HPDE6-E6E7 (cell line): ENCODE measurements at regions not wholly inside any gene's neighbourhood (a gene's known extent, or its start where the extent isn't known, plus 50 kb on each side); places are given as distances from the start of the nearest gene placed in this dataset.

ENCODE experiments used
- DNase-seq: peaks from one replicate; pipeline ENCODE4 v3.0.0; 2011; ENCODE audit warnings: missing footprints; ENCODE audit errors: extremely low spot score

DNA sequence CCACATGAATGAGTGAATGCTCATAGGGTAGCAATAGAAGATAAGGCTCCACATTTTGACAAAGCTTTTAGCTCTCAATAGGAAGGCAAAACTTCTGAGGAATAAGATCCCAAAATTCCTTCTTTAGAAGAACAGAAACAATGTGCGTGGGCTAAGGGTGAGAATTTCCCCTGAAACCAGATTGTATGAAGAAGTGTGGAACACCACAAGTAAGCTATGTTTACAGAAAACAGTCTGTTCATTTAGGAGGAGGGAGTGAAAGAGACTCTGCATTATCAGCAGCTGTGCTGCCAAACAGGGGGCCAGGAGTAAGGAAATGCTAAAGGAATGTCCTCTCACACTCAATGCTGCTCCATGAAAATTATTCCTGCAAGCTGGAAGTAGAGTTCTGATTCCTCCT, 851.6 kb downstream of the CENPC start:
- DNase-seq: no peak

DNA sequence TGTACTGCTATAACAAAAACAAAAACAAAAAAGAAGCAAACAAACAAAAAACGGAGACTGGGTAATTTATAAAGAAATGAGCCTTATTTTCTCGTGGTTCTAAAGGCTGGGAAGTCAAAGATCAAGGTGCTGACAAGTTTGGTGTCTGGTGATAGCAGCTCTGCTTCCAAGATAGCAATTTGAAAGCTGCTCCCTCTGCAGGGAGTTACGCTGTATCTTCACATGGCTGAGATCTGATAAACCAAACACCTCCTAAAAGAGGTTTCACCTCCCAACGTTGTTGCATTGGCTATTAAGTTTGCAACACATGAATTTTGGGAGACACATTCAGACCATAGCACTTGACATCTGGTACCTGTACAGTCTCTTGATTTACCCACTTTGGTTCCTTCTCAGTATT, 854.2 kb downstream of the CENPC start:
- DNase-seq: no peak

DNA sequence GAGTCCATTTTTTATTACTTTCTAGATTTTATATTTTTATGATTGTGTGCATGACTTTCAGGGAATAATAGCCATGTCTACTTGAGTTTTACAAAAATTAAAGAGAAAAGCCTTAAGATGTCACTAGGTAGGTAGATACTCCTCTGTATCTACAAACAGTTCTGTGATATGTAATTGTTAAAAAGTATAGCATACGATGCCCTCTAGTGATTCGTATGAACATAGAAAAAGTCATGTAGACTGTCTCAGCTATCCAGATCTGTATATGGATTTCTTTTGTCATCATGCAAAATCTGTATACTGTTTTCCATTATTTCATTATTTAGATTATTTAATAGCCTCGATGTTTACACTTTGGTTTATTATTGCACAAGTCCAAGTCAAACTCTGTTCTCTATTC, 856.6 kb downstream of the CENPC start:
- DNase-seq: peak; percentile 5

DNA sequence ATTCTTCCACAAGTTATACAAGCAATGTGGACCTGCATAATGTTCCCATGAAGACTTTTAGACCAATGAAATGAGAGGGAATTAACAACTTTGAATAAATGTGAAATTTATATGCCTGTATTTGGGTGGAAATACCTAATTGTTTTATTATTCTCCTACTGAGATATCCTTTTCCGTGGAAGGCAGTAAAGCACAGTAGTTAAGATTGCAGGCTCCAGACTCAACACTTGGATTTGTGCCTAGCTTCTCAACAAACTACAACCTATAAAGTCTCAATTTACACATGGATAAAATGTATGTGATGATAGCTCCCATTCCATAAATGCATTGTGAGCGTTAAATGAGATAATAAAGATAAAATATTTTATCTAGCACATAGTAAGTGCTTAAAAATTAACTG, 857.8 kb downstream of the CENPC start:
- DNase-seq: no peak

DNA sequence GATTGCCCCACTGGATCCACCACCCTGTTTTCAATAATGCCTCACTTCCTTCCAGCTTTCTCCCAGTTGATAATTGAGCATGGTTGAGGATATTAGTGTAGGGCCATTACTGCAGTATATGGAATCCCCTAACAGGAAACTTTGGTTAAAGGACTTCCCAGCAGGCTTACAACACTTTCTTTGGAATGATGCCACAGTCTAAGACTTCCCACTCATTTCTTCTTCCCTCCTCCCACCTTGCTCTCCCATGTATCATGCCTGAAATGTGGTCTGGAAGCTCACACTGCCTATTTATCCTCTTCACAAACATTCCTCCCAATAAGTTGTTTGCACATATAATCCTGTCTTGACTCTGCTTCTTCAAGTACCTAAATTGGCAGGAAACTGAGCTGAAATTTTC, 863.3 kb downstream of the CENPC start:
- DNase-seq: no peak

DNA sequence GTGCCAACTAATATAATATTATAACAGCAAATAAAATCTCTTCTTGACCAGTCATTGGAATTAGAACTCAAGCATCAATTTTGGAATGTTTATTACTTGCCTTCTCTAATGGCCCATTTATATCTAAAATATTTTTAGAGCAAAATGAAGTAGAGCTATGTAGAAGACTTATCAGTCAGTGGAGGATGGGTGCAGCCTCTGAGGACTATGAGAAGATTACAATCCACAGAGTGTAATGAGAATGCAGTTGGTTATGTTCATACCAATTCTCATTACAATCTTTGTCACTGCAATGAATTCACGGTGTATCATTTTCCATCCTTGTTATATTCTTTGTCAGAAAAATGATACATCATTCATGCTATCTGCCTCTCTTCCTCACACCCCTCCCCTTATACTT, 878.1 kb downstream of the CENPC start:
- no peak for DNase-seq

DNA sequence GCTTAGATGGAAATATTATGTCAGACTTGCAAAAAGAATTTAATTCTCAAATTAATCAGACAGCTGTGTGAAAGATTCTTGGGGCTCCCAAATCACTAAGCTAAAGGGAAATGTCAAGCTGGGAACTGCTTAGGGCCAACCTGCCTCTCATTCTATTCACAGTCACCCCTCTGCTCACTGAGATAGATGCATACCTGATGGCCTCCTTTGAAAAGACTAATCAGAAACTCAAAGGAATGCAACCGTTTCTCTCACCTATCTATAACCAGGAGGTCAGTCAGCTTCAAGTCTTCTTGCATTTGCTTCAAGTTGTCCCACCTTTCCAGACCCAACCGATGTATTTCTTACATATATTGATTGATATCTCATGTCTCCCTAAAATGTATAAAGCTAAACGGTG, 882.7 kb downstream of the CENPC start:
- no peak for DNase-seq

DNA sequence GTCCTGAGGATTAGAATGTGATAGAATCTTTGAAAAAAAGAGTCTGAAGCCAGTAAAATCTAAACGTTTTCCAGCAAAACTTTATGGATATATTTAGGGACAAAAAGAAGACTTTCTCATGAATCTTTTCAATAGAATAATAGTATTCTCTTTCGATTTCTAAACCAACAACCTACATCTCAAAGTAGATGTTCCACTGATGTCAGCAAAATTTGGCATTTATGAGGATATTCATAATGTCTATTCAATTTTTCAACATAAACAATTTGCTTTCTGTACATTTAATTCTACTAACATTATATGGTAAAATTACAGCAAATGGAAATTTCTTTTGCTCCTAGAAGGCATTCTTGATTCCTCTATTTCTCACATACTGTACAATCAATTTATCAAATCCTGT, 886.5 kb downstream of the CENPC start:
- no peak for DNase-seq

DNA sequence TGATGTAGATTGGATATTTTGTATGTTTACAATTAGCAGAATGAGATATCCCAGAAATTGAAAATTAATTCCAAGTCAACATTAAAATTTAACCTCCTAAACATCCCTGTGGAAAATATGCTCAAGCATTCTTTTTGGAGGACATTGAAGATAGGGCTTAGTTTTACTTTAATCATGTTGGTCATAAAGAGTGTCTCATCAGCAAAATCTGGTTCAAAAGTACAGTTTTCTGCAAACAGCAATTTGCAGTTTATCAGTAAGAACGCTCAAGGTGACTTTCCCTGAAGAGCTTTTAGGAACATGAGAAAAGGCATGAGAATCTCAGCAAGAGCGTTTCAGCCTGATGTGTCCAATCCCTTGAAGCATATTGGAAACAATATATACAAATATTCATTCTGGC, 889.8 kb downstream of the CENPC start:
- DNase-seq: no peak

DNA sequence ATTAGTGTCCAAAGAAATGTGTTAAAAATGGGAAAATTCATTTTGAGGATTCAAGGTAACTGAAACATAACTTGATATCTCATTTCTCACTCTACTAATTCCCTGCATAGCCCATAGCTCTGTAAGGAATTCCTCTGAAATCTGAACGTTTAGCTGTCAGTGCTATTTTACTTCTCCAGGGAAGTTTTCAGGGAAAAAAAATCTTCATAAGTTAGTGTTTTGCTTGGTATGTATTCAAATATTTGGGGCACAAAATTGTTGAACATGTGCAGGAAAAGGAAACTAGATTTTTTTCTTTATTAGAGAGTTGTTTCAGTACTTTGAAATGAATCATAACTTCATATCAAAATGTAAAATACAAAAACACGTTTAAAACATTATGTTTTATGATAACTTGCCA, 891.4 kb downstream of the CENPC start:
- no peak for DNase-seq

DNA sequence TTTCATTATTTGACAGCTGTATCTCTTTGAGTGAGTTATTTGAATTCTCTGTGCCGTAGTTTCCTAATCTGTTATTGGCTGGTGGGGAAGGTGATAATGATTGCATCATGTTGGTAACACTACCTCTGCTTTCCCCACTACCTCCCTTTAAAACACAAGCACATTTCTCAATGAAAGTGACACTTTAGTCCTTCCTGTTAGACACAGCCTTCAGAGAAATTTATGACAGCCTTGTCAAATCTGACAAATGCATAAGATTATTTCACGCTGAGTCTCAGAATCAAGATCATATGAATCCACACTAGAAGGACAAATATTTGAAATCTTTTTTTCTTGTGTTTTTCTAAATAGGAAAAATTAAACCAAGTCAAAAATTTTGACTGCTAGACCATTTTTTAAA, 896.1 kb downstream of the CENPC start:
- DNase-seq: no peak

DNA sequence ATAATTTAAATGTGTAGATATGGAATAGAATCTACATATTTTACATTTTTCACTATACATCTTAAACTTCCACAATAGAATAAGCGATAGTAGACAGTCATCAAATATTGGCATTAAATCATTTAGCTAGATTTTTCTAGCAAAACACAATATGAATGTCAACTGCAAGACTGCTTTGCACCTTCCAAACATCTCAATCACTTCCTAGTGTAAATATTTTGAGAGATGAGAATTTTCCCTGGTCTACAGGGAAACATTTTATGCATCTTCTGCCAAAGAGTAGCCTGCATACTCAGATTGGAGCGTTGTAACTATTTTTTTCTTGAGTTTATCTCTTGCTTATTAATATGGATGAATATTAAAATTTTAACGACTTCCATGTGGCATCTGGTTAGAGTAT, 897.4 kb downstream of the CENPC start:
- DNase-seq: no peak

DNA sequence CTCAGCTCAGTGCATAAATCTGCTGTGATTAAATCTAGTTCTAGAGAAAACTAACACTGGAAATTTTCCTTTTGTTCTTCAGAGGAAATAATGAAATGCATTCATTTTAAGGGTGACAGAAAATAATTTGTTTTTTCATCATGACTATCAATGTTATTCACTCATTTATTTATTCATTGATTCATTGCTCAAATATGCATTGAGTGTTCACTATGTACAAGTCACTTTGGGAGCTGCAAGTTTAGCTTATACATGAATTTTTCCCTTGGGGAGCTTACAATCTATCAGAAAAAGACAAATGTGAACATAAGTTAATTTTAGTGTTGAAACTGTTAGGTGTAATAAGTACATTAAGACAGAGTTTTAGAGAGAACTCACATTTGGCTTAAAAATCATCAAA, 897.8 kb downstream of the CENPC start:
- no peak for DNase-seq

DNA sequence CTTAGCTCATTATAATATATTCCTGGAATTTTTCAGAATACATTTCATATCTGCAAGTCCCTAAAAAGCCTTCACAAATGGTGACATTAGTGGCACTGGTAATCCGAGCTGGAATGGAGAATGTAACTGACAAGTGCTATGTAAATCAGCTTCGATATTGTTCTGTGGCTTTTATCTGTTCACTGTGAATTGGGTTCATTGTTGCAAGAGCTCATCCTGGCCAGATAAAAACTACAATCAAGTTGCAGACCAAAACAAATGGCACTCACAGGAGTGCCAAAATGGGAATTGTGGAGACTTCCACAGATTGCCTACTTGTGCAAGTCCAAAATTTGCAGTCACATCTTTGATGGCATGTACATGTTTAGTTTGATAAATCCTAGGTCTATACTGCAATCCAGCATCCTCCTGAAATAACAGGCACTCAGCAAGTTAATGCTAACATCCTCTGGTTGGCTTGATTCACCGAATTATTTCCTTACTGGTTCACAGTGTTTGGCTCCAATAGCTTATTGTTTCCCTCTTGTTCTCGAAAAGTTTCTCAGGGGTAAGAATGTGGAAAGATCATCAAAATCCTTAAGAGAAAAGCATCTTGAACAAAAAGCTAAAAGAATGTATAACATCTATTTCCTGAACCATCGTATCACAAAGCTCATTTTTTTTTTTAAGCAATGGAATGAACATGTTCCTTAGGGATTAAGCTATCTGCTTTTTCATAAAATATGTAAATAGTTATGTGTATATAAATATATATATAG, 904.9 kb downstream of the CENPC start:
- no peak for DNase-seq

DNA sequence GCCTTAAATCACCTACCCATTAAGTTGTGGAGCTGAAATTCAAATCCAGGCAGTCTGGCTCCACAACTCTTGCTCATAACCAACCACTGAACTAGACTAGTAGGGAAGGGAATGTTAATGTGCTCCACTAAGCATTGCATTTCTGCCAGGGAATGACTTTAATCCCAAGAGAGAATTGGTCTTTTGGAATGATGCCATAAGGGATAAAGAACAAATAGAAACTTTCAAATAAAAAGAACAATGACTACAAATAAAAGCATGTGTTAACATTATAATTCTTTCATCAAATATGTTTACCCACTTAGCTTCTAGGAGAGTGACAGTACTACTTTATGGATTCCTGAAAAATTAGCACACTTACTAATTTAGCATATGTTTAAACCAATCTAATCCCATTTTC, 905.9 kb downstream of the CENPC start:
- DNase-seq: no peak

DNA sequence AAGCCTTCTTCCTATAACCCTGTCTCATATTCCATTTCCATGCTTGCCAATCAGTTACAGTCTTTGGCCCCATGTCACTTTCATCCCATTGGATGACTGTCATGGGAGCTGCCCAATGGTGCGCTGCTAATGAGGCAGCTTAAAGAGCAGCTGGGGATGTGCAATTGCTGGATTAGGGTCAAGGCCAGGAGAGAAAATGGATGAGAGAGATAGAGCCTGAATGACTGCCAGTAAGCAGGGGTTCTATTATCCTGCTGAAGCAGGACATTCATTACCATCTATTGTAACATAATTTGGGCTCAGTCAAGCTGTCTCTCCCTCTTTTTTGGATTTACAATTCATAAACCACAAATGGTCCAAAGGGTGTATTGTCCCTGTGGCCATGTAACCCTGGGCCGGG, 909.0 kb downstream of the CENPC start:
- no peak for DNase-seq

DNA sequence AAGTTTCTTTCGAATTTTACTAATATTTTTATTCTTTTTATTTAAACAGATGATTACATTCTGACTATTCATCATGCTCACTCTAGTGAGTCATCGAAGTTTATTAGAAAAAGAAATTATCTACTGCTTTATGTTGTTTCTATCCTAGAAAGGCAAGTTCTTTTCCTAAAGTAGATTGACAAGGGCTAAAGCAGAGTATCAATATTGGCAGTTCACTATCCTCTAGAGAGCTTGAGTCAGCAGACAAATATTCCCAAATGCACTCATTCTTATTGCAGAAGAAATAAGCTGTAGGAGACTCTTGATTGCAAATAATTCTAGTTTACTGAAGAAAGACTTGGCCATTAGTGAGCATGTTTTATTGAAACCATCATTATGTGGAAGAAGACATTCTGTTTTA, 911.8 kb downstream of the CENPC start:
- no peak for DNase-seq

DNA sequence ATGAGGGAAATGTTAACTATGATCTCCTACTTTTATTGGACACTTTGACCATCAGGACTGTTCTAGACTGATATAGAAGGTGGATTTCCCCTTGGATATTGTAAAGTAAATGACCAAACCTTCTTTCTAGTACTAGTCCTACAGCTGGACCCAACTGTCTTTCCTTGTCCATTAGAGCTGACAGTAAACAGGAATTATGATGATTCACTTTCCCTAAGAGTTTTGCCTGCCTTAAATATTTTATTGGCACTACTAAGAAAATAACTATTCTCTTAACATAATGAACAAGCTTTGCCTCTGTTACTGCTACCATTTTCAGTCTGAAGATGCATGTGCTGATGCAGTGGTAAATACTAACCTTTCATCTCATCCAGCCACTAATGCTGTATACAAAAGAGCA, 915.4 kb downstream of the CENPC start:
- DNase-seq: no peak

DNA sequence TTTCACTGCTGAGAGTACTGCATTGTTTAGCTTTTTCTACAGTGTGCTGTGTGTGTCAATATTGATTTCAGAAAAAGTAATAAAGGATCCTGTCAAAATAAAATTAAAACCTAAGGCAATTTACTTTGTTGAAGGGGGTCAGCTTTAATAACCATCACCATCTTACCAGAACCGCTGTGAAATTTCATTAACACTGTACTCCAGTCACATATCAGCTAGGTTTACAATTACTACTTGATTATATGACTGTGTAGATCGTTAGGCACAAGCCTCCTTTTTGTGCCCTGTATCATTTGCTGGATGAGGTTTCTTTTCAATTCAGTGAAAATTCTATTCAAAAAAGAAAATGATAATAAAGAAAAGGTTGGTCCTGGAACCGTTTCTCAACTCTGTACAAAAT, 917.2 kb downstream of the CENPC start:
- DNase-seq: no peak

DNA sequence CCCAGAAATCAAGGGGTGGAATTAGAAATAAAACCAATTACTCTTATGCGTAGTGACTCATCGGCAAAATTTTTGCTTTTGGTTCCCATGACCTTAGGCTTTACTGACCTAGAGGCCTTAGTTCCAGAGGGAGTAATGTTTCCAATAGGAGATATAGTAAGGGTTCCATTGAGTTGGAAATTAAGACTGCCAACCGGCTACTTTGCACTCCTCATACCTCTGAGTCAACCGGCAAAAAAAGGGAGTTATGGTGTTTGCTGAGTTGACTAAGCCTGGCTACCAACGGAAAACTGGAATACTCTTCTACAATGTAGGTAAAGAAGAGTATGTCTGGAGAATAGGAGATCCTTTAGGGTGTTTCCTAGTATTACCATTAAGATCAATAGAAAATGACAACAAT, 919.8 kb downstream of the CENPC start:
- DNase-seq: no peak

DNA sequence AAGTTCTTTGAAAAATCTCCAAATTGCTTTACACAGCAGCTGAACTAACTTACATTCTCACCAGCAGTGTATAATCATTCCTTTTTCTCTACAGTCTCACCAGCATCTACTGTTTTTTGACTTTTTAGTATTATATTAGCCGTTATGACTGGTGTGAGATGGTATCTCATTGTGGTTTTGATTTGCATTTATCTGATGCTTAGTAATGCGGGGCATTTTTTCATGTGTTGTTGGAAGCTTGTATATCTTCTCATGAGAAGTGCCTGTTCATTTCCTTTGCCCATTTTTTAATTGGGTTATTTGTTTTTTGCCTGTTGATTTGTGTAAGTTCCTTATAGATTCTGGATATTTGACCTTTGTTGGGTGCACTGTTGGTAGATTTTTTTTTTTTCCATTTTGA, 931.7 kb downstream of the CENPC start:
- no peak for DNase-seq

DNA sequence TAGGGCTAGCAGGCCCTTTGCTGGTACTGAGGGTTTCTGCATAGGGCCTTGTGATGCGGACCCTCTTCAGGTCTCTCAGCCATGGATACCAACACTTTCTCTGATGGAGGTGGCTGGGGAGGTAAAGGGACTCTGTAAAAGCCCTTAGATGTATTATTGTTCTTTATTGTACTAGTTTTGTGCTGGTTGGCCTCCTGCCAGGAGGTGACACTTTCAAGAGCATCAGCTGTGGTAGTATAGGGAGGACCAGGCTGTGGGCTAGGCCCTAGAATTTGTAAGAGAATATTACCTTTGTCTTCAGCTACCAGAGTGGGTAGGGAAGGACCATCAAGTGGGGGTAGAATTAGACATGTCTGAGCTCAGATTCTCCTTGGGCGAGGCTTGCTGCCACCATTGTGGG, 936.3 kb downstream of the CENPC start:
- DNase-seq: no peak

DNA sequence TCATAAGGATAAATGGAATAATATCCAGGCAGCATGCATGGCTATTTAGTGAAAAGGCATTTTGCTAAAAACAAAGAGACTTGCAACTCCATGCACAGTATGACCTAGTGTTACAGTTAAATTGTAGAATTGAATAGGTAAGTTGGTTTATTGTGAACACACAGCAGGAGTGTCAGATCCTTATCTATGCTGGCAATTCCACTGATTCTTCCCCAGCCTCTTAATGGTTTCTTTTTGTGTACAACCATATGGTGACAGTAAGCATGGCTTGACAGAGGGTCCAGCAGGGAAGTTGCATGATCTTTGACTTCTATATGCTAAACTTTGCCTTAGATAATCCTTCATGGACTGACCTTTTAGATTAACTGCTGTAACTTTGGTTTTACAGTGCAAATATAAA, 936.6 kb upstream of the EPHA5 start:
- no peak for DNase-seq

DNA sequence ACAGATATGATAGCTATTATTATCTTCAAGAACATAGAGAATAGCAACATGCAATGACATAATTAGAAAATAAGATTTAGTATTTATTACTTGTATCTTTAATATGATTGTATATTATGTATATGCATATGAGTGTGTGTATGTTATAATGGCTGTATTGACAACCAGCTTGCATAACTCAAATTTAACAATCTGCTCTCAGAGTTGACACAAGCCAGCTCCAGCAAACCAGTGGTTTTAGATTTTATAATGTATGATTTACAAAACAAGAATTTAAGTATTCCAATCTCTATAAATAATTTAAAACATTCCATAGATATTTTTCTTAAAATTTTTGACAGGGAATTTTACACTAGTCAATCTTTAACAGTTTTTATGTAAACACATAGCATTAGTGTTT, 935.9 kb upstream of the EPHA5 start:
- DNase-seq: no peak
